OCI-LY1 (cell line): ENCODE measurements at regions not wholly inside any gene's neighbourhood (a gene's known extent, or its start where the extent isn't known, plus 50 kb on each side); places are given as distances from the start of the nearest gene placed in this dataset.

ENCODE experiments used
- H2AFZ ChIP-seq: fragments of 200-600 bp; sonication (generic), shearing (Covaris generic); 2 replicates; pipeline ENCODE4 v1.6.0; 2014; ENCODE audit warnings: antibody characterized with exemption, mild to moderate bottlenecking, low read length
- H3F3A ChIP-seq: fragments of 200-600 bp; sonication (generic), shearing (Covaris generic); 2 replicates; pipeline ENCODE4 v1.6.0; 2014; ENCODE audit warnings: mild to moderate bottlenecking, antibody characterized with exemption, low read length, moderate library complexity; ENCODE audit not compliant: insufficient read depth
- H3K27ac ChIP-seq: fragments of 200-600 bp; sonication (generic); 2 replicates; pipeline ENCODE4 v1.5.1; 2014; ENCODE audit warnings: low read length, mixed run types, mild to moderate bottlenecking, low read depth; ENCODE audit not compliant: poor library complexity, severe bottlenecking
- H3K27me3 ChIP-seq: fragments of 200-600 bp; sonication (generic); 2 replicates; pipeline ENCODE4 v1.6.0; 2014; ENCODE audit warnings: antibody characterized with exemption, mild to moderate bottlenecking, low read length, moderate library complexity; ENCODE audit not compliant: insufficient read depth
- H3K36me3 ChIP-seq: fragments of 200-600 bp; sonication (generic); 2 replicates; pipeline ENCODE4 v1.6.1; 2014; ENCODE audit warnings: mild to moderate bottlenecking, antibody characterized with exemption, low read length, moderate library complexity, mixed read lengths; ENCODE audit not compliant: insufficient read depth
- H3K4me1 ChIP-seq: fragments of 200-600 bp; sonication (generic); 2 replicates; pipeline ENCODE4 v1.5.1; 2014; ENCODE audit warnings: mild to moderate bottlenecking, low read length, moderate library complexity; ENCODE audit not compliant: insufficient read depth, severe bottlenecking
- H3K4me2 ChIP-seq: fragments of 200-600 bp; sonication (generic), shearing (Covaris generic); 2 replicates; pipeline ENCODE4 v1.6.1; 2014; ENCODE audit warnings: low read length
- H3K4me3 ChIP-seq: fragments of 200-600 bp; sonication (generic); 2 replicates; pipeline ENCODE4 v1.5.1; 2014; ENCODE audit warnings: low read length, low read depth, mild to moderate bottlenecking, mixed read lengths; ENCODE audit not compliant: poor library complexity, severe bottlenecking
- H3K79me2 ChIP-seq: fragments of 200-600 bp; shearing (Covaris generic); 2 replicates; pipeline ENCODE4 v1.6.1; 2016; ENCODE audit warnings: mixed run types, low read length, mixed read lengths; ENCODE audit not compliant: insufficient read depth
- H3K9ac ChIP-seq: fragments of 200-600 bp; sonication (generic), shearing (Covaris generic); 2 replicates; pipeline ENCODE4 v1.6.1; 2014; ENCODE audit warnings: mild to moderate bottlenecking, low read length, mixed read lengths
- H3K9me2 ChIP-seq: fragments of 200-600 bp; sonication (generic), shearing (Covaris generic); 2 replicates; pipeline ENCODE4 v1.6.1; 2014; ENCODE audit warnings: low read depth, mild to moderate bottlenecking, low read length, mixed read lengths
- H3K9me3 ChIP-seq: fragments of 200-600 bp; shearing (Covaris generic); 2 replicates; pipeline ENCODE4 v1.6.1; 2014; ENCODE audit warnings: low read length, mixed read lengths
- H4K20me1 ChIP-seq: fragments of 200-600 bp; sonication (generic), shearing (Covaris generic); 2 replicates; pipeline ENCODE4 v1.6.0; 2016; ENCODE audit warnings: mild to moderate bottlenecking, low read length; ENCODE audit not compliant: insufficient read depth
- CTCF ChIP-seq: fragments of 200-600 bp; sonication (generic), shearing (Covaris generic); IDR thresholded peaks from 2 replicates; pipeline ENCODE4 v1.5.1; 2017; ENCODE audit warnings: mild to moderate bottlenecking, antibody characterized with exemption, low read length, moderate library complexity, mixed read lengths
- EZH2 ChIP-seq: fragments of 200-600 bp; sonication (generic), shearing (Covaris generic); IDR thresholded peaks from 2 replicates; pipeline ENCODE4 v1.8.0; 2017; ENCODE audit warnings: borderline replicate concordance, mixed run types, mild to moderate bottlenecking, antibody characterized with exemption, low read length, moderate library complexity, mixed read lengths

DNA sequence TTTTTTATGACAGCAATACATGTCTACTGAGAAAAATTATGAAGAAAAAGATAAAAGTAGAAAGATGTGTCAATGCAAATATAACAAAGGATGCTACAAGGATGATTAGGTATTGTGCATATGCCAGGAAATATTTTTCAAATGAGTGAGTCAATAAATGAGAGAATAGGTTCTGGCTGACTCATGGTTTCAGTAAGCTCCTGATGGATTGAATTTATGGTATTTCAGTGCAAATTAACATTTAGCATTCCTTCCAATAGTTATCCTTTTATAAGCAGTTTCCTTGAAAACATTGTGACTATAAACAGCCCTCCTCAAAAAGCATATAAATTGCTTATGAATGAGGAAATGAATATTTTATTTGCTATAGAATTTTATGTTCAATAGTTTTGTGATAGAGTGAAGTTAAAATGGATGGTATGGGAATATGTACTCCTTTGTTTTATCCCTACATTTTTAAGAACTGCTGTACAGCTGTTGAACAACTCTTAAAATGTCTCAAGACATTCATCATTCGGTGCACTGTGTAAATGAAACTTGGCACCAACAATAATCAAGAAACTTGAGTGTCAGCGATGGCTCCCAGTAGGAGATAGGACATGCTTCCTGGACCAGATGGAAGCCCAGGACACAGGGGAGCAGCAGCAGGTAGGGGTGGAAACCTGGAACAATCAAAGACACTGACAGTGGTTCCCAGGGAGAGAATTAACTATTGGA lies 144.7 kb downstream of the PMAIP1 start:
- Histone ChIP-seq H3F3A (no peaks in the 10 kb centered on the region), H3K9me3 (no peaks in the 10 kb centered on the region), H3K27me3 (no peaks in the 10 kb centered on the region), H3K79me2 (no peaks in the 10 kb centered on the region), H3K9me2 (no peaks in the 10 kb centered on the region), H3K4me1 (no peaks in the 10 kb centered on the region), H3K36me3 (no peaks in the 10 kb centered on the region), H3K4me3 (no peak overlapping the region), H3K27ac (no peak overlapping the region), H3K9ac (no peak overlapping the region), H3K4me2 (no peak overlapping the region), H4K20me1 (no peaks in the 10 kb centered on the region), H2AFZ (no peak overlapping the region)
- no peak for TF ChIP-seq EZH2
- no peak for TF ChIP-seq CTCF

GRCh38 chr18:60040971-60041370 lies 141.2 kb downstream of the PMAIP1 start:
- Histone ChIP-seq H3K27ac (no peak overlapping the region), H3F3A (no peaks in the 10 kb centered on the region), H3K79me2 (no peaks in the 10 kb centered on the region), H2AFZ (no peak overlapping the region), H3K9ac (no peak overlapping the region), H3K4me3 (no peak overlapping the region), H3K4me2 (no peak overlapping the region), H3K36me3 (no peaks in the 10 kb centered on the region), H4K20me1 (no peaks in the 10 kb centered on the region), H3K27me3 (no peaks in the 10 kb centered on the region), H3K9me2 (no peaks in the 10 kb centered on the region), H3K4me1 (no peaks in the 10 kb centered on the region), H3K9me3 (no peaks in the 10 kb centered on the region)
- TF ChIP-seq CTCF, result no peak
- TF ChIP-seq EZH2, result no peak

- Histone ChIP-seq H4K20me1 (no peaks in the 10 kb centered on the region), H3K4me3 (no peak overlapping the region), H3K4me1 (no peaks in the 10 kb centered on the region), H3K27ac (no peak overlapping the region), H3K27me3 (no peaks in the 10 kb centered on the region), H2AFZ (no peak overlapping the region), H3K4me2 (no peak overlapping the region), H3K36me3 (no peaks in the 10 kb centered on the region), H3K9ac (no peak overlapping the region), H3K9me3 (0 out of 2 replicates have a peak, but pooled peaks cover 2% of the 10 kb centered on the region), H3F3A (no peaks in the 10 kb centered on the region), H3K79me2 (no peaks in the 10 kb centered on the region), H3K9me2 (no peaks in the 10 kb centered on the region)
- TF ChIP-seq EZH2, result no peak
- TF ChIP-seq CTCF, result no peak
These were observed 138.9 kb downstream of the PMAIP1 start for GRCh38 chr18:60038731-60039130.
